ENCODE measurements at regions not wholly inside any gene's neighbourhood (a gene's known extent, or its start where the extent isn't known, plus 50 kb on each side); places are given as distances from the start of the nearest gene placed in this dataset.

DNA sequence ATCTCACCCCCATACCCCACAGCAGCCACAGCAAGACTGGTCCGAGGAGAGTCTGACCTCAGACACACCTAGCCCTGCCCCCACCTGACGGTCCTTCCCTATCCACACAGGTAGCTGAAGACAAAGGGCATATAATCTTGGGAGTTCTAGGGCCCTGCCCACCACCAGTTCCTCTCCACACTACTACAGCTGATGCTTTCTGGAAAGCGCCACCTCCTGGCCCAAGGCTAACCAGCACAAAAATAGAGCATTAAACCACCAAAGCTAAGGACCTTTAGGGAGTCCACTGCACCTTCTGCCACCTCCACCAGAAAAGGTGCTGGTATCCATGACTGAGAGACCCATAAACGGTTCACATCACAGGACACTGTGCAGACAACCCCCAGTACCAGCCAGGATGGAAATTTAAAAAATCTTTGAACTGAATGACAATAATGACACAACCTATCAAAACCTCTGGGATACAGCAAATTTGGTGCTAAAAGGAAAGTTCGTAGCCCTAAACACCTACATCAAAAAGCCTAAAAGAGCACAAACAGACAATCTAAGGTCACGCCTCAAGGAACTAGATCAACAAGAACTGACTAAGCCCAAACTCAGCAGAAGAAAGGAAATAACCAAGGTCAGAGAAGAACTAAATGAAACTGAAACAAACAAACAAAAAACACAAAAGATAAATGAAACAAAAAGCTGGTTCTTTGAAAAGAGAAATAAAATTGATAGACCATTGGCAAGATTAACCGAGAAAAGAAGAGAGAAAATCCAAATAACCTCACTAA is 122.1 kb upstream of the TPRG1 start:
- no peak overlapping the region for H3K4me3 ChIP-seq (ENCODE audit: low read depth, low read length)
- TF ChIP-seq CTCF (IDR thresholded peaks at IDR 0.05; ENCODE audit: borderline replicate concordance, insufficient read depth, low read depth, low read length) = peak; percentile 29; the same call in 1 of the 2 replicates

GRCh38 chr3:189053322-189053721 is 118.4 kb upstream of the TPRG1 start:
- TF ChIP-seq CTCF (IDR thresholded peaks at IDR 0.05; ENCODE audit: borderline replicate concordance, insufficient read depth, low read depth, low read length) = no peak
- H3K4me3 ChIP-seq (ENCODE audit: low read depth, low read length) = no peak overlapping the region

DNA sequence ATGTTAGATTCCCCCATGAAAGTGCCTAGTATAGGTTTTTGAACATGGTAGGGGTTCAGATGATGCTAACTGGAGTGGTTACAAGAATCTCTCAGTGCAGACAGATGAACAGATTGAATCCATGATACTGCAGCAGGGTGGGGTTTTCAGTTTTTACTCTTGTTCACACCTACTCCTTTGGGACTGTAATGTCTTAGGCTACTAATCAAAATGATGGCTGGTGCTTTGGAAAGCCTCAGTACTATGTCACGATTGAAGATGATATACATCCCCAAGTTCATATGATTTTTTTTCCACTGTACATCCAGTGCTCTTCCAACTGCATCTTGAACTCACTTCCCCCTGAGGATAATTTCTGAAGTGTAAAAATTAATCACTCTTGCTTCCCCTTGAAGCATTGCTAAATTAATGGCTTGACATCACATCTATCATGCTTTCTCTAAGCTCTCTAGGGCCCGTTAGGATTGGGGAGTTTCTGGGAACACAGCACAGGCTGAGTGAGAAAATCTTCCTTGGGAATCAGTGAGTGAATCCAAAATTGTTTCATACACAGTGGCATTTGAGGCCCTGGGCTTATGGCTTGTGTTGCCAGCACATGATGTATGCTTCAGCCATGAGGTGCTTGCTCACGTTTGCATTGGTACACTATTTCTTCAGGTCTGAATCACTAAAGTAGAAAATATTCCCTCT is 115.0 kb upstream of the TPRG1 start:
- TF ChIP-seq CTCF (IDR thresholded peaks at IDR 0.05; ENCODE audit: borderline replicate concordance, insufficient read depth, low read depth, low read length) = no peak
- no peak overlapping the region for H3K4me3 ChIP-seq (ENCODE audit: low read depth, low read length)

GRCh38 chr3:189057369-189057768 is 114.4 kb upstream of the TPRG1 start:
- H3K4me3 ChIP-seq (ENCODE audit: low read depth, low read length) = no peak overlapping the region
- no peak for TF ChIP-seq CTCF (IDR thresholded peaks at IDR 0.05; ENCODE audit: borderline replicate concordance, insufficient read depth, low read depth, low read length)

DNA sequence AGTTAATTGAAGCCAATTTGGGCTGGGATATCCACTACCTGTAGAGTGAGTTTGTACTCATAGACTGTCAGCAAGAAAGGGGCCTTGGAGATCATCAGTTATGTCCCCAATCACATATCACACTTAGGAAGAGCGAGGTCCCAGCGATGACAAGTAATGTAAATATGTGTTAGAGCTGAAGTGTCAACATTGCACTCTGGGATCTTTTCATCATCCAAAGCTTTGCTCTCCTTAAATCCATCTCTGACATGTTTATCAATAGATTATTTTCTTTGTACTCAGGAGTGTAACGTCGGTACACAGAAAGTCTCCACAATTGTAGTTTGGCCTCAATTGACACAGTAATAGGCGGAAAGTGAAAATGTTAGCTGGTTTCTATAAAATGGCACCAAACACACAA is 113.7 kb upstream of the TPRG1 start:
- H3K4me3 ChIP-seq (ENCODE audit: low read depth, low read length) = no peak overlapping the region
- no peak for TF ChIP-seq CTCF (IDR thresholded peaks at IDR 0.05; ENCODE audit: borderline replicate concordance, insufficient read depth, low read depth, low read length)

DNA sequence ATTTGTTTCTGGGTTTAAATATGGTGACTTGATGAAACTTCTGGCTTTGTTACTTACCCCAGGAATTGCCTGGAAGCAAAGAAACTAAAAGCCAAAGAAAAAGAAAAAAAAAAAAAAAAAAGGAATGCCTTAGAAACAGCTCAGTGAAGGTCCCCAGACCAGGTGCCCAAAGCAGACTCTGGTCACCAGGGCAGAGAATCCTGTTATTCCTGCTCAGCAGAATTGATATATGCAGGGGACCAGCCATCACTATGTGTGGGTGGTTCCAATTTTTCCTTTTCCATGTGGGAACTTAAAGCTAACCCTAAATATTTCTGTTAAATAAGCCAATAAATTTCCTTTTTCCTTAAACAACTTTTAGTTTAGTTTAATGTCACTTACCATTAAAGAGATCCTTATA is 100.8 kb upstream of the TPRG1 start:
- no peak overlapping the region for H3K4me3 ChIP-seq (ENCODE audit: low read depth, low read length)
- no peak for TF ChIP-seq CTCF (IDR thresholded peaks at IDR 0.05; ENCODE audit: borderline replicate concordance, insufficient read depth, low read depth, low read length)

GRCh38 chr3:189071446-189071845 is 100.3 kb upstream of the TPRG1 start:
- no peak overlapping the region for H3K4me3 ChIP-seq (ENCODE audit: low read depth, low read length)
- TF ChIP-seq CTCF (IDR thresholded peaks at IDR 0.05; ENCODE audit: borderline replicate concordance, insufficient read depth, low read depth, low read length) = no peak

Measured in GM12875 (cell line).